ENCODE measurements at regions not wholly inside any gene's neighbourhood (a gene's known extent, or its start where the extent isn't known, plus 50 kb on each side); places are given as distances from the start of the nearest gene placed in this dataset.

- TF ChIP-seq CTCF (conservative IDR thresholded peaks at IDR 0.05; ENCODE audit: low read depth, low read length) (no peak), EZH2 (IDR thresholded peaks at IDR 0.05; ENCODE audit: low read length, unreplicated experiment) (no peak)
These were observed 97.6 kb downstream of the MRPL14 start for GRCh38 chr6:44029444-44030185.
